ENCODE measurements at regions not wholly inside any gene's neighbourhood (a gene's known extent, or its start where the extent isn't known, plus 50 kb on each side); places are given as distances from the start of the nearest gene placed in this dataset.
A peak's percentile ranks its signal among the peaks of the same experiment; 100 is the strongest.

DNA sequence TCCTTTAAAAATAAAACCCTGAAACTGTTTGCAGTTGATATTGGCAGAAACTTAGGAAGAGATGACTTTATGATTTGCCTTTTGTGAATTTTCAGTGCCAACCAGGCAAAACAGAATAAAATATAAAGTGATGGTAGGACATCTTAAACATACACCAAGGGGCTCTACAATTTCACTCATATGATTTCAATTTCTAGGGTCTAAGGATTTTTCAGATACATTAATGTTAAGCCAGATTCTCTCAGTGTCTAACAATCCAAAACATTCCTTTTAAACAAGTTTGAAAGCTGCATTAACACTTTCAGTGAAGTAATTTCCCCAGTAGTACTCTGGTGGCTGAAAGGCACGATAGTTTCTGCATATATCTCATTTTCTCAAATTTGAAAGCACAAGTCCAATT, 1262.0 kb upstream of the ADGRL3 start:
- DNase-seq: no peak

DNA sequence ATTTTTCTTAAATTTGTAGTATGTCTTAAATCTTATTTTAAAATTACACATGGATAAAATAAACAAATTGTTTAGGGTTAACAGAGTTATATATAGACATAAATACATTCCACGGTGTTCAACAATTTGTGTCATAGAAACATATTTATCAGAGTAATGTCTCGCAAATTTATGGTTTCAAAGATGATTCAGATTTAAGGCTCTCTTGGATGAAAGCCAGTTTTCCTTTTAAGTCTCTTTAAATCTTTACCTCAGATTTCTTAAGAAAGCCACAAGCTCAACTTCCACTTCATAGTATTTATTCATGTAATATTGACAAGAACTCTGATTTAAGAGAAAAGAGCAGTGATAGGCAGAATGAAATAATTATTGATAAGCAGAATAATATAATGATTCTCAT, 1254.8 kb upstream of the ADGRL3 start:
- no peak for DNase-seq

DNA sequence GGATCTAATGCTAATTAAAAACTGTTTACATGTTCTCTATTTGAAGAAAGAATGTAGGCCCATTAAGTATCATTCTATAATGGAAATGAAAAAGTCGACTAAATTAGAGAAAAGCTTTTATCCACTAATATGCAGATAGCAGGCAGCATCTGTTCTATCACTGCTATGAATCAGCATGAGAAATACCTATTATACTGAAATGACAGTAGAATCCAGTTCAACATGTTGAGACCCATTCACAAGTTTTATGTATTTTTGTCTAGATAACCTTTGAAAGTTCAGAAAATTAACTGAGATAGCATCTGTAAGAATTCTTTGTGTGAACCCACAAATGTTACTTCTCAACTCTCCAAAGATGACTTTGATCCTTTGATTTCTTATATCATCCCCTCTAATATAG, 1254.4 kb upstream of the ADGRL3 start:
- DNase-seq: no peak

DNA sequence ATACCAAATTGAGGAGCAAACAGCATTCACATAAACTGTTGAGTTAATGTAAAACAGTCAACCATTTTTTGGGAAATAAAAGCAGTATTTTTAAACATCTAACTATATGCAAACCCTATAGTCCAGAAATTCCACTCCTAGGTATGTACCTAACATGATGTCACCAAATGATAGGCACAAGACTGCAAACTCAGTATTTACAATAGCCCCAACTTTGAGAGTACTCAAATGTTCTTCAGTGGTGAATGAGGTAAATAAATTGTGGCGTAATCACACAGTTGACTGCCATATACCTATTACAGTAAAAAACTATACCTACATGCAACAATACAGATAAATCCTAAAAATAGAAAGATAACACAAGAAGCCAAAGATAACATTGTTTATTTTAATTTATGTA, 1243.8 kb upstream of the ADGRL3 start:
- no peak for DNase-seq

DNA sequence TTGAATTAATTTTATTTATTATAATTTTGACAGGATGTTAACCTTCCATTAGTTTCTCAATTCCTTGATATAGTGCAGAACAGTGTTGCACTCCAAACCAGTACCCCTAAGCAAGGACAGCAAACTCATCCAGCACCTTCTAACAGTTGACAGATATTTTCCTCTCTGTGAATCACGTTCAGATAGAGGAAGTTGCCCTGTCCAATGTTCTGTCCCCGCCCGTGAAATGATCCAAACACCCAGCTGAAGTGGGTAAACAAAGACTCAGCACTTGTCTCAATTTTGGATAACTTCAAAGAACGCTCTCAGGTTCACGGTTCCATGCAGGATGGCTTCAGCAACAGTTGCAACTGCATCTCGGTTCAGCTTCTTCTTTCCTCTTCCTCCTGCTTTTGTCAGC, 1240.0 kb upstream of the ADGRL3 start:
- DNase-seq: no peak

DNA sequence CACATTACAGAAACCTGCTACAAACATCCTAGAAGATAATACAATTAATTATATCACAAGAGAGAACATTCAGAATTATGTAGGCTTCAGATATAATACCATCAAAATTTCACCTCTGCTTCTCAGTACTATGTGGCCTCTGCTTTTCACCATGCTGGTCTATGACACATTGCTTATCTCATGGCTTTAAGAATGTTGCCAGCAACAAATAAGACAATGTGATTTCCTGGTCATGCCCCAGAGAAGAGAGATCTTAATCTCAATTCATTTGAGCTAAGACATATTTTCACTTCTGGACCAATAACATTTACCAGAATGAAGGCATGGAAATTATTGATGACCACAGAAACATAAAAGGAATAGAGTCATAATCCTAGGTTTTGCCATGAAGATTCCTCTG, 1233.4 kb upstream of the ADGRL3 start:
- DNase-seq: no peak

DNA sequence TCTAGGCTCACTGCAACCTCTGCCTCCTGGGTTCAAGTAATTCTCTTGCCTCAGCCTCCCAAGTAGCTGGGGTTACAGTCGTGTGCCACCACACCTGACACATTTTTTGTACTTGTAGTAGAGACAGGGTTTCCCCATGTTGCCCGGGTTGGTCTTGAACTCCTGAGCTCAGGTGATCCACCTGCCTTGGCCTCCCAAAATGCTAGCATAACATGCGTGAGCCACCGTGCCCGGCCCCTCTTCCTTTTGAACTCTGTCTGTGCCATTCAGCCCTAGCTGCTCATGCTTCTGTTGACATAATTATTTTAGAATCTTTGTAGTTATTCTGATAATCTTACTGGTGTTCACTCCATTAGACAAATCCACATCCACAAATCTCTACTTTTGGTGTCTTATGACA, 1231.3 kb upstream of the ADGRL3 start:
- no peak for DNase-seq

DNA sequence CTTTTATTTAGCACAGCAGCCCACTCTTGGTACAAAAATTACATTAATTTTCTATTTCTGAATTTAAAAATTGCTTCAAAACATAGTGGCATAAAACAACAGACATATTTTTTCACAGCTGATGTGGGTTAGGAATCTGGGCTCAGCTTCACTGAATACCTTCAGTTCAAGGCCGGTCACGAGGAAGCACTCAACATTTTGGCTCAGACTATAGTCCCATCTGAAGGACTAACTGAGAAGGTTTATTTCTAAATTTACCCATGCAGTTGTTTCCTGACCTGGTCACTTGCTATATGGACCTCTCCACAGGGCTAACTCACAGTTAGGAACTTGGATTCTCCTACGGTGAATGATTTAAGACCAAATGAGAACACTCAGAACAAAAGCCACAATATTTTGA, 1230.2 kb upstream of the ADGRL3 start:
- DNase-seq: no peak

DNA sequence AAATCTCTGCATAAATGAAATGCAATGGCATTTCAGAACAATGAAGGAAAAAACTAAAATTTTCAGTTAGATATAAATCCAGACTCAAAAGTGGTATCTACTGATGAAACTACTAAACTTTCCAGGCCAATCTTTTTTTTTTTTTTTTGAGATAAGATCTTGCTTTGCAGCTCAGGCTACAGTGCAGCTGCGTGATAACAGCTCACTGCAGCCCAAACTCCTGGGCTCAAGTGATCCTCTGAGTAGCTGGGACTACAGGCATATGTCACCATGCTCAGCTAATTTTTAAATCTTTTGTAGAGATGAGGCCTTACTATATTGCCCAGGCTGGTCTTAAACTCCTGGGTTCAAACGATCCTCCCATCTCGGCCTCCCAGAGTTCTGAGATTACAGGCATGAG, 1228.2 kb upstream of the ADGRL3 start:
- no peak for DNase-seq

DNA sequence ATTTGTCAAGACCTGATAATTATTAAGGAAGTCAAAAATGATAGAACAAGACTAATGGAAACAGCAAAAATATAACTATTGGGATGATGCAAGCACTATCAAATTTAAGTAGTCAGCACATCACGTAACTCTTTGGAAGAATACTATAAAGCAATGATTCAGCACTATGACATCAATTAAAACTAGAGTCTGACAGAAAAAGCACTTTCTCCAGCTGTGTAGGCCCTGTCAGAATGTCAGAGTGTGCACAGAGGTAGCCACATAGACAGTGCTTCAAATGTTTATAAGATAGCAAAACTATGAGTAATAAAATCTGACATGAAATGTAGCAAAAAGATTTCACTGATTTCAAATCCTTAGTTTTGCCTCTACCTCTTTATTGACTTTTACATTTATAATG, 1226.6 kb upstream of the ADGRL3 start:
- no peak for DNase-seq

DNA sequence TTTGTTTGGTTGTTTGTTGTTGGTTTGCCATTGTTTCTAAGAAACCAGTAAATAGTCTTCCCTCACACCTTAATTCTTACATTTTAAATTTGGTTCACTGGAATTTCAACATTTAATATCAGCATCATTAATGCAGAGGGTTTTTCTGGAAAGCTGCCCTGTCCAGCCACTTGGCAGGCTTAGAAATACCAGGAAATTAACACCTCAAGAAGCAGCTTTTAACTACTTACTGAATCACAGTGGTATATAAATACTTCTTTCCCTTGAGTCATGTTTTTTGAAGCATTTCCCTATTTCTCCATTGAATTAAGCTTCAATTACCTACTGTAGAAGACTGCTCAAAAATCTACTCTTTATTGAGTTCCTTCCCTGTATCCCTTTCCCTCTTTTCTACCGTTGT, 1221.1 kb upstream of the ADGRL3 start:
- DNase-seq: no peak

DNA sequence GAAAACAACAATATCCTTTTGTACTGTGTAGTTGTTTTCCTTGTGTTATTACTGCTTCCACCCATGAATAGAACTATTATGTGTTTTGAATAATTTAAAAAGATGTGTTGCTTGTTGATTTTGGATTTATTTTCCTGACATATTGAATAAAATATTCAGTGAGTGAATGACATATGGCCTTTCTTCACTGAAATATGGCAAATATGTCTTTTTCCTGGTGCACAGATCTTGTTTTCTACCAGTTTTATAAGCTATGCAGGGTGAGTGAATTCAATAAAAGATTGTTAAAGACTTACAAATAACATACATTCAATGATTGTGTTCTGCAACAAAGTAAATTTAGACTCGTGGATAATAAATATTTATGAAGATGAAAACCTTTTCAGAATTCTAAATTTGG, 1216.3 kb upstream of the ADGRL3 start:
- DNase-seq: no peak

DNA sequence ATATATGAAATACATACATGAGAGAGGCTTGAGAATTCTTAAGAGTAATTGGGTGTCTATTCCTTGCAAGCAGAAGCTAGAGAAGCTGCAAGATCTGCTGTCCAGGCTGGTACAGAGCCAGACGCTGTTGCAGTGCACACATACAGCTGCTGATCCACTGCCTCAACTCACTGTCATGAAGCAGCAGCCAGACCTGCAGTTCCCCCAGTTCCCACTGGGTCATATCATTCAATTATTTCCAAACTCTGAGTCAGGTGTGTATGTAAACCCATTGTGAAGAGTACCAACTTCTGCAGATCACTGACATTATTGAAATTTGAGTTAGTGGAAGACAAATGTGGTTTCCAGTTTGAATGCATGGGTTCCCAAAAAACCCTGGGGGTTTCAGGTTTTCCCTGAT, 1212.8 kb upstream of the ADGRL3 start:
- no peak for DNase-seq

DNA sequence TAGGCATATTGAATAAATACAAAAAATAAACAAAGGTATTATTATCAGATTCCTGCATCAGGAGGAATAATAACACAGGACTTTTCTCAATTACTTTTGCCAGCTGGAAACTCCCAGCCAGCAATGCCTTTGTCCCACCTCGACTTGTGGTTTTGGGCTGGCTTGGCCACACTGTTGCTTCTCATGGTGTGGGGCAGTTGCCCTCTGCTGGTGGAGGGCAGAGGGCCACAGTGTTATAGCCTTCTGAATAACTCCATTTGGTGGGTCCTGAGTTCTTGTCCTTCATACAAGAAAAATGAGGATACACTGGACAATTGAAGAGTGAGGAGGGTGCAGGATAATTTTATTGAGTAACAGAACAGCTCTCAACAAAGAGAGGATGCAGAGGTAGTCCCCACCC, 1206.0 kb upstream of the ADGRL3 start:
- peak in 1 of 6 experiments; percentile 1 for DNase-seq

DNA sequence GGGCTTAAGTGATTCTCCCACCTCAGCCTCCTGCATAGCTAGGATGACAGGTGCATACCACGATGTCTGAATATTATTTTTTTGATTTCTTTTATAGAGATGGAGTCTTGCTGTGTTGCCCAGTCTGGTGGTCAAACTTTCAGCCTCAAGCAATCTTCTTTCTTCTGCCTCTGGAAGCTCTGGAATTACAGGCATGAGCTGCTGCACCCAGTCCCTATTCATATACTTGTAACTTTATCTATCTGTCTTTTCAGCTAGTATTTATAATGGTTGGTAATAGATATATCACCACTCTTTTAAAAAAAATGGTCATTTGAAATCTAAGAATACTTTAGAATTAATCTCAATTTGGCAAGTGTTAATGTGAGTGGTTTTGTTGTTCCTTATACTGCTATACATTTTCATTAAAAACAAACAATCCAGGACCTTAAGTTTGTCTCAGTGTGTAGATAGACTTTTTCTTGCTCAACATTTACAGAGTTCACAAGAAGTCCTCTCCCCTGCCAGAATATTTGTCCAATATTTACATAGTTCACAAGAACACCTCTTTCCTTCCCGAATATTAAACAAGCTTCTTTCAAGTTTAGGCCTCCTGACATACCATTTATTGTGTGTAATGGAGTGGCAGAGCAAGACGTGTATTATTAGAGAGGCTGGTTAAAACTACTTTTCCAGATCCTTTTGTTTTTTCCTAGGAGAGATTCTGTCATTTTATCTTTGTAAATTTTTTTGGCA, 1197.4 kb upstream of the ADGRL3 start:
- DNase-seq: no peak

DNA sequence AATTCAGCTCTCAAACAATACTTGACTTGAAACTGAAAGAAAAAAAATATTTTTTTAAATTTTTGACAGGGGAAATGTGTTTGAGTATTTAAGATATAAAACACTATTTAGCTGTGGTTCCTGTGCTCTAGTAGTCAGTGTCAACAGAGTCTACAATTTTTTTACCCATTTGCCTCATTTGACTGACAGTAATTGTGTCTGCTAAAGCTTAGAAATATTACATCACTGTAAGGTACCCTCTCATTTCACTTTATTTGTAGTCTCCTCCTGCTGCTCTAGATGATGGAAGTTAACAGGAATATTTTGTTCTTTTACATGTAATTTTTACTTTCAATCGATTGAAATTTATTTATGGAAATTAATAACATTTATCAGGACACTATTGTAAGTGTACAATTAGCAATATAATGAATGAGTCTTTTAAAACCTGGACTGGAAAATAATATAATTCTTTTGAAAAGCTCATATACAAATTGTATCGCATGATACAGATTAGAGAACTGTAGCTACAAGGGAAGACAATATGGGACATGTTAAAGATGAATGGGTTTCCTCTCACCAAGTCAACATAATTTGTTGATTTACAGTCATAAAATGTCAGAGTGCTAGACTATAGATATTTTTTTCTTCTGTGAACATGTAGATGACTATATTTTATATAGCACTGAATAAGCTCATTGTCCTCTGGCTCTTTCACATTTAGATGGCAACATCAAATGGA, 1186.5 kb upstream of the ADGRL3 start:
- DNase-seq: no peak

DNA sequence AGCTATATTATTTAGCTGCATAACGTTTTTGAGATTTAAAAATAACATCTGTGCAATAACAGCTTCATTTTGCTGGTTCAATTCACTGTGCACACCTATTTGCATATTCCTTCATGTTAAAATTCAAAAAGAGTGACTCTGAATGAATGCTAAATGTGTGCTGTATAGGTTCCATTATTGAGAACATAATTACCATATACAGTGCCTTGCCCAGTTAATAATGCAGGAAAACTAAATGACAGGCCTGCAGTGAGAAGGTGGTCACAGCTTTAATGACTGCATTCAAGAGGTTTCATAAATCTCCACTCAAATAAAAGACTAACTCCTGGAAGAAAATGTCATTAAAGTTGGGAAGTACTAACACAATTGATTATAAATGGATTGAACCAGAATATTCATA, 1183.2 kb upstream of the ADGRL3 start:
- DNase-seq: no peak

DNA sequence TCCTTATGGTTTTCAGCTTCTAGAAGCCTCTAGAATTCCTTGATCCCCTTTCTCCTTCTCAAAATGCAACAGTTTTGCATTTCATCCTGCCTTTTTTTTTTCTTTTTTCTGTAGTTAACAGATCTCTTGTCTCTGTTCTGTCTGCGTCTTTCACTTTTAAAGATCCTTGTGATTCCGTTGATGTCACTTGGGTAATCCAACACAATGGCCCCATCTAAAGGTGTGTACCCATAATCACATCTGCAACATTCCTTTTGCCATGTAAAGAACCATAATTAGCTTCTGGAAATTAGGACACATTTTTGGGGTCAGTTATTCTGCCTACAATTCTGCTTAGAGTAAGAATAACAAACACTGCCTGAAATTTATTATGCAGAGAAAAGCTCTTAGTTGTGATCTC, 1180.9 kb upstream of the ADGRL3 start:
- DNase-seq: no peak

DNA sequence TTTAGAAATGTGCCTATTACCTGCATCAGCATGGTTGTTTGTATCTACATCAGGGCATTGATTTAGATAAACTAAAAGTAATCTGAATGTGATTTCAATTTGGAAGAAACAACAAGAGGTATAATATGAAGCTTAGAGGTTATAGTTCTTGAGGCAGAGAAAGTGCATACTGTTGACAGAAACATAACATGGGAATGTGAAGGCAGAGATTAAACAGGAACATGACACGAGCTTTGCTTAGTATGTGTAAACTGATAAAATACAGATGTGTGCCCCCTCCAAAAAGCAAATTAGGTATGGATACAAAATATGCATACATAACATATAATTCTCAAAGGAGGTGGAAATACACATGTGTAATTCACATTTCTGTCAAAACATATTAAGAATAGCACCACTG, 1180.2 kb upstream of the ADGRL3 start:
- no peak for DNase-seq

DNA sequence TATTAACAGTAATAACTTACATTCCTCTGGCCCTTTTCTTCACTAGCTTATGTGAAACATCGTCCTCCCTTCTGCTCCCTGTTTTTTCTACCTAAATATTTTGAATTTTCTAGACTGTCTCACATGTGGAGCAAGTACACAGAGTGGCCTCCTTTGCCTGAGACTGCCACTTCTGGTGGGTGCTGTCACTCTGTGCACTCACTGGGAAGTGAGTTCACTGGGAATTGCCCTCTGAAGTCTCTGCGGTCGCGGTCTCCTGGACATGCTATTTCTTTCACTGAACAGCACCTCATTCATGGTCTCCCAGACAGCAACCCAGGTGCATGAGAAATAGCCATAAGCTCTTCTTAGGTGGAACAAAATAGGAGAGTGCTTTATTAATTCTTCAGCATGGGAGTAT, 1179.7 kb upstream of the ADGRL3 start:
- DNase-seq: no peak

DNA sequence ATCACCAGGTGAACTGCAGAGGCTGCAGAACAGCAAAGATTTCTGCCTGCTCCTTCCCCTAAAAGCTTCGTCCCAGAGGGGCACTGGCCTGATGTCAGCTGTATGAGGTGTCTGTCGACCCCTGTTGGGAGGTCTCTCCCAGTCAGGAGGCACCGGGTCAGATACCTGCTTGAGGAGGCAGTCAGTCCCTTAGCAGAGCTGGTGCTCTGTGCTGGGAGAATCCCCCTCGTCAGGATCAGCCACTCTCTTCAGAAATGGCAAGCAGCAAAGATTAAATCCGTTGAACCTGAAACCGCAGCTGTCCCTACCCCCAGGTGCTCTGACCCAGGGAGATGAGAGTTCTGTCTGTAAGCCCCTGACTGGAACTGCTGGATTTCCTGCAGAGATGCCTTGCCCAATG, 1166.3 kb upstream of the ADGRL3 start:
- DNase-seq: no peak

DNA sequence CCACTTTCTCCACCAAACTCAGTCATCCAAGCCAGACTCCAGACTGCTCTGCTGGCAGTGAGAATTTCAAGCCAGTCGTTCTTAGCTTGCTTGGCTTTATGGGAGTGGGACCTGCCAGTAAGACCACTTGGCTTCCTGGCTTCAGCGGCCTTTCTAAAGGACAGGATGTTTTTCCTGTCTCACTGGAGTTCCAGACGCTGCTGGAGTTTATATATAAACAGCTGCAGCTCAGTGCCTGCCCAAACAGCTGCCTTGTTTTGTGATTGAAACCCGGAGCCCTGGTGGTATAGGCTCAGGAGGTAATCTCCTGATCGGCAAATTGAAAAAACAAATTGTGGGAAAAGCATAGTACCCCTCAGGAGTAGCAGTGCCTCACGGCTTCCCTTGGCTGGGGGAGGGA, 1165.8 kb upstream of the ADGRL3 start:
- no peak for DNase-seq

DNA sequence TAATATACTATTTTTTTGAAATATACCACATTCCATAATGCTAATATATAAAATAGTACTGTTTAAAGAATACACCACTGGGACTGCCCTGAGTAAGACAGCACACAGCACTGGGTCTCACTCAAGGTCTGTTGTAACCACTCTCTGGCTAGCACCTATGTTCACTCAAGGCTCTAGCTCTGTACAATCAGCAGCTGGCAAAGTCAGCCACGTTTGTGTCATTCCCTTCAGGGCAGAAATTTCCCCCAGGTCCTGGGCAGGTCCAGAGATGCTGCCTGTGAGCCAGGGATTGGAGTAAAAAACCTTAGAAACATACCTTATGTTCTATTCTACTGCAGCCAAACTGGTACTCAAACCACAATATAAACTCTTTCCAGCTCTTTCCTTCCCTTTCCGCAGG, 1160.2 kb upstream of the ADGRL3 start:
- DNase-seq: no peak

DNA sequence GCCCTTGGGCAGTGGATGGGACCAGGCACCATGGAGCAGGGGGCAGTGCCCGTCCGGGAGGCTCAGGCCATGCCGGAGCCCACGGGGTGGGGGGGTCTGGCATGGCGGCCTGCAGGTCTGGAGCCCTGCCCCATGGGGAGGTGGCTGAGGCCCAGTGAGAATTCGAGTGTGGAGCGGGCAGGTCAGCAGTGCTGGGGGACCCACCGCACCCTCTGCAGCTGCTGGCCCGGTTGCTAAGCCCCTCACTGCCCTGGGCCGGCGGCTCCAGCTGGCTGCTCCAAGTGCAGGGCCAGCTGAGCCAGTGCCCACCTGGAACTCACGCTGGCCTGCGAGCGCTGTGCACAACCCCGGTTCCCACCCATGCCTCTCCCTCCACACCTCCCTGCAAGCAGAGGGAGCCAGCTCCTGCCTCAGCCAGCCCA, 1157.9 kb upstream of the ADGRL3 start:
- DNase-seq: no peak

DNA sequence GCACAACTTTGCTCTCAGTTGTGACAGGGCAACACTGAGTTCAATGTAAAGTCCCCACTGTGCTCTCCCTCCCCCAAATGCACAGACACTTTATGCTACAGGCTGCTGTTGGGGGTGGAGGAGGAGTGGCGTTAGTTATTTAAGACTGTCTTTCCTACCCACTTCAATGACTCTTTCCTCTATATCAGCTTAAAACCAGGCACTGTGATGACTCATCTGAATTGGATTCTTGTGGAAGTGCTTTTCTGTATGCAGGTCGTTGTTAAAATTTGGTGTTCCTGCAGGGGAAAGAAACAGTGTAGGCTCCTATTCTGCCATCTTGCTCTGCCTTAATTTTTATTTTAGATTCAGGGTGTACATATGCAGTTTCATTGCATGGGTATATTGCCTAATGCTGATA, 1157.2 kb upstream of the ADGRL3 start:
- no peak for DNase-seq

Measured in stimulated activated naive CD4-positive, alpha-beta T cell (primary cell).